ENCODE measurements at regions not wholly inside any gene's neighbourhood (a gene's known extent, or its start where the extent isn't known, plus 50 kb on each side); places are given as distances from the start of the nearest gene placed in this dataset.
"Not testable (repeated sequence)": the region's sequence is repeated elsewhere in the genome, so short reads cannot be mapped to it uniquely, and the experiment has no call there.

GRCh38 chr6:149247385-149247763, 70.1 kb upstream of the TAB2 start:
- no peaks in the 10 kb centered on the region for H3K27me3 ChIP-seq (replicated peaks; ENCODE audit: insufficient read depth, low read depth, low read length, poor library complexity)
- H3K4me3 ChIP-seq (ENCODE audit: low read depth, low read length, poor library complexity, severe bottlenecking), result no peak overlapping the region
- DNase-seq (ENCODE audit: low spot score), result no peak
- no peaks in the 10 kb centered on the region for H3K9me3 ChIP-seq (ENCODE audit: low read depth, low read length, poor library complexity, severe bottlenecking)
- ChIA-PET POLR2A (ENCODE audit: low non-redundant PET) (no interaction called here), CTCF (no interaction called here)
- intact Hi-C loops (cut with micrococcal nuclease; ENCODE audit: unreplicated experiment), result no loop called here
- TF ChIP-seq CTCF (conservative IDR thresholded peaks at IDR 0.05; ENCODE audit: low read depth, low read length), result no peak
- TF ChIP-seq EZH2 (IDR thresholded peaks at IDR 0.05; ENCODE audit: borderline replicate concordance, low read depth, low read length, poor library complexity, severe bottlenecking), result no peak
- no peak overlapping the region for H3K27ac ChIP-seq (ENCODE audit: low read depth, low read length, poor library complexity, severe bottlenecking)
- no peaks in the 10 kb centered on the region for H3K36me3 ChIP-seq (ENCODE audit: insufficient read depth, low read length, poor library complexity, severe bottlenecking)
- no peaks in the 10 kb centered on the region for H3K4me1 ChIP-seq (ENCODE audit: insufficient read depth, low read length, poor library complexity, severe bottlenecking)
- BruUV-seq (replicated peaks), result no TSS peak

GRCh38 chr6:149248263-149248662, 69.2 kb upstream of the TAB2 start:
- BruUV-seq (replicated peaks); H3K4me3 ChIP-seq (ENCODE audit: low read depth, low read length, poor library complexity, severe bottlenecking); H3K36me3 ChIP-seq (ENCODE audit: insufficient read depth, low read length, poor library complexity, severe bottlenecking); intact Hi-C loops (cut with micrococcal nuclease; ENCODE audit: unreplicated experiment); H3K4me1 ChIP-seq (ENCODE audit: insufficient read depth, low read length, poor library complexity, severe bottlenecking); POLR2A ChIA-PET (ENCODE audit: low non-redundant PET); H3K9me3 ChIP-seq (ENCODE audit: low read depth, low read length, poor library complexity, severe bottlenecking); CTCF ChIA-PET; H3K27me3 ChIP-seq (replicated peaks; ENCODE audit: insufficient read depth, low read depth, low read length, poor library complexity); H3K27ac ChIP-seq (ENCODE audit: low read depth, low read length, poor library complexity, severe bottlenecking); DNase-seq (ENCODE audit: low spot score): not testable (repeated sequence)

GRCh38 chr6:149248693-149249369, 68.7 kb upstream of the TAB2 start:
- CTCF ChIA-PET, result no interaction called here
- H3K27ac ChIP-seq (ENCODE audit: low read depth, low read length, poor library complexity, severe bottlenecking), result no peak overlapping the region

More at GRCh38 chr6:149248693-149249369, 68.7 kb upstream of the TAB2 start:
- Histone ChIP-seq H3K27me3 (replicated peaks; ENCODE audit: insufficient read depth, low read depth, low read length, poor library complexity) (no peaks in the 10 kb centered on the region), H3K4me1 (ENCODE audit: insufficient read depth, low read length, poor library complexity, severe bottlenecking) (no peaks in the 10 kb centered on the region), H3K4me3 (ENCODE audit: low read depth, low read length, poor library complexity, severe bottlenecking) (no peak overlapping the region), H3K9me3 (ENCODE audit: low read depth, low read length, poor library complexity, severe bottlenecking) (no peaks in the 10 kb centered on the region), H3K36me3 (ENCODE audit: insufficient read depth, low read length, poor library complexity, severe bottlenecking) (no peaks in the 10 kb centered on the region)
- intact Hi-C loops (cut with micrococcal nuclease; ENCODE audit: unreplicated experiment), result no loop called here
- POLR2A ChIA-PET (ENCODE audit: low non-redundant PET), result no interaction called here
- DNase-seq (ENCODE audit: low spot score), result no peak
- no peak for TF ChIP-seq EZH2 (IDR thresholded peaks at IDR 0.05; ENCODE audit: borderline replicate concordance, low read depth, low read length, poor library complexity, severe bottlenecking)
- no peak for TF ChIP-seq CTCF (conservative IDR thresholded peaks at IDR 0.05; ENCODE audit: low read depth, low read length)
- no TSS peak for BruUV-seq (replicated peaks)
